Ovary (tissue), 7 donors: ENCODE measurements at regions not wholly inside any gene's neighbourhood (a gene's known extent, or its start where the extent isn't known, plus 50 kb on each side); places are given as distances from the start of the nearest gene placed in this dataset.

Source experiments
- DNase-seq, 5 donors: peaks; one replicate each; pipeline ENCODE4 v3.0.0-alpha.2; 2019 to 2020
- H3K27ac ChIP-seq, 2 donors: fragments of 200-600 bp; one replicate each; pipeline versions ENCODE4 v1.5.1 to v1.8.0; 2019 to 2022
- H3K27me3 ChIP-seq: fragments of 200-600 bp; one replicate; pipeline ENCODE4 v1.8.0; 2022
- H3K36me3 ChIP-seq: fragments of 200-600 bp; sonication (generic); one replicate; pipeline ENCODE4 v1.5.1; 2019
- H3K4me1 ChIP-seq: one replicate; pipeline ENCODE4 v1.8.1; 2013; ENCODE audit warnings: mild to moderate bottlenecking, moderate library complexity; ENCODE audit not compliant: insufficient read depth
- H3K4me3 ChIP-seq: fragments of 200-600 bp; sonication (generic); one replicate; pipeline ENCODE4 v1.5.1; 2017
- H3K9me3 ChIP-seq, 2 donors: fragments of 200-600 bp in 1 of 2; sonication (generic) in 1 of 2; one replicate each; pipeline versions ENCODE4 v1.5.1 to v1.8.1; 2013 to 2019; ENCODE audit warnings: mild to moderate bottlenecking in 1 of 2, moderate library complexity in 1 of 2
- EP300 ChIP-seq: sonication (generic); formaldehyde crosslinking; IDR thresholded peaks from one replicate; pipeline ENCODE4 v1.6.1; 2017; ENCODE audit warnings: antibody characterized with exemption
- POLR2A ChIP-seq: fragments of 450-650 bp; IDR thresholded peaks from one replicate; pipeline ENCODE4 v1.6.1; 2017; ENCODE audit warnings: antibody characterized with exemption, mild to moderate bottlenecking, moderate library complexity
- WGBS, 3 donors: extraction: QIAGEN DNeasy Blood & Tissue Kit in 1 of 3; methylation state at CpG; one replicate each; pipeline versions ENCODE4 v1.1.5 to v1.1.7; 2013 to 2017; 5-methylcytosine and 5-hydroxymethylcytosine counted together
- intact Hi-C, 4 donors: fragments of 100-400 bp; cut with DNase I; formaldehyde crosslinking; loops; one replicate each; pipeline versions ENCODE4 v1.11.0 to v1.15.1; 2022 to 2023
- TF ChIP-seq, protein P1 (sequence below), 3 donors: fragments of 450-650 bp in 2 of 3; fragments of 200-600 bp in 1 of 3; IDR thresholded peaks; one replicate each; pipeline versions ENCODE4 v1.5.1 to v1.8.0; 2016 to 2022; ENCODE audit warnings: antibody characterized with exemption in 3 of 3, mild to moderate bottlenecking in 1 of 3
- donor health status: DM: no; HTN: no; CAD: no; lungs with moderate emphysema.
- donor health status: DM: no; HTN: no; CAD: no.
- donor health status: Bipolar disorder and iron deficiency.
- donor health status: DM: no; HTN: no; CAD: no.
- donor health status: DM: yes; HTN: yes; CAD: no.

DNA sequence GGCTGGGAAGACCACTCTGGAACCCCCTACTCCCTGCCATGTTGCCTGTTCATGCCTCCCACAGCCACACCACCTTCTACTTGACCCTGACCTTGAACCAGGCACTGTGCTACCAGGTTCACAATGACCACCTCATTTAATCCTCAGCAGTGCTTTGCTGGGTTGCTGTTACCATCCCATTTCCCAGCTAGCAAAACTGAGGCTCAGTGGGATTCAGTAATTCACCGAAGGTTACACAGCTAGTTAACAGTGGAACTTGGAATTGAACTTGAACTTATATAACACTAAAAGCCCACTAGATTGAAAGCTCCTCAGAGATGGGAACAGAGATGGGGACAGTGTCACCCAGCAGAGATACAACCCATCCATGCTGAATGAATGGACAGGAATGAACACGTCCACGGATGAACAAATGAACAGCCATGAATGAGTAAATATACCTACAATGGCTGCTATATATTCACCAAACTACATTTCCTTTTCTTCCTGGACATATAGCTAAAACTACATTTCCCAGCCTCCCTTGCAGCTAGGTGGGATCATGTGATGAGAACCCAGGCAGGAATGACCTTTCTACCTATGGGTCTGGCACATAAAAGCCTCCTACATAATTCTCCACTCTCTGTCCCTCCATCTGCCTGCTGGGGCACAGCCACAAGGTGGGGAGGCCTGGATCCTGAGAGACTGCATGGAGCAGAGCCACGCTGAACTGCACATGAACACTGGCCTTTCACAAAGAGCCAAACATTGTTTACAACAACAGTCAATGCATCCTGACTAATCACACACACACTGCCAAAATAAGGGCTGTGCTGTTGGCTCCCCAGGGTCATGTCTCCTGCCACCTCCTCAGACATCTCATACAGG, 94.8 kb downstream of the RMI2 start:
- intact Hi-C loops, result no loop called here
- peaks cover 0 to 3% of the 10 kb centered on the region in 2 donors for H3K9me3 ChIP-seq
- DNase-seq, result no peak
- no peak for TF ChIP-seq EP300
- TF ChIP-seq, protein P1, sequence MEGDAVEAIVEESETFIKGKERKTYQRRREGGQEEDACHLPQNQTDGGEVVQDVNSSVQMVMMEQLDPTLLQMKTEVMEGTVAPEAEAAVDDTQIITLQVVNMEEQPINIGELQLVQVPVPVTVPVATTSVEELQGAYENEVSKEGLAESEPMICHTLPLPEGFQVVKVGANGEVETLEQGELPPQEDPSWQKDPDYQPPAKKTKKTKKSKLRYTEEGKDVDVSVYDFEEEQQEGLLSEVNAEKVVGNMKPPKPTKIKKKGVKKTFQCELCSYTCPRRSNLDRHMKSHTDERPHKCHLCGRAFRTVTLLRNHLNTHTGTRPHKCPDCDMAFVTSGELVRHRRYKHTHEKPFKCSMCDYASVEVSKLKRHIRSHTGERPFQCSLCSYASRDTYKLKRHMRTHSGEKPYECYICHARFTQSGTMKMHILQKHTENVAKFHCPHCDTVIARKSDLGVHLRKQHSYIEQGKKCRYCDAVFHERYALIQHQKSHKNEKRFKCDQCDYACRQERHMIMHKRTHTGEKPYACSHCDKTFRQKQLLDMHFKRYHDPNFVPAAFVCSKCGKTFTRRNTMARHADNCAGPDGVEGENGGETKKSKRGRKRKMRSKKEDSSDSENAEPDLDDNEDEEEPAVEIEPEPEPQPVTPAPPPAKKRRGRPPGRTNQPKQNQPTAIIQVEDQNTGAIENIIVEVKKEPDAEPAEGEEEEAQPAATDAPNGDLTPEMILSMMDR (IDR thresholded peaks at IDR 0.05), result no peak
- H3K27ac ChIP-seq, result no peak overlapping the region
- no peaks in the 10 kb centered on the region for H3K27me3 ChIP-seq
- H3K36me3 ChIP-seq, result no peaks in the 10 kb centered on the region
- WGBS, 3 donors, result 74 to 97% (median 95%) methylated on average over 4 of the region's 4 CpGs
- H3K4me1 ChIP-seq, result no peaks in the 10 kb centered on the region
- no peak overlapping the region for H3K4me3 ChIP-seq

DNA sequence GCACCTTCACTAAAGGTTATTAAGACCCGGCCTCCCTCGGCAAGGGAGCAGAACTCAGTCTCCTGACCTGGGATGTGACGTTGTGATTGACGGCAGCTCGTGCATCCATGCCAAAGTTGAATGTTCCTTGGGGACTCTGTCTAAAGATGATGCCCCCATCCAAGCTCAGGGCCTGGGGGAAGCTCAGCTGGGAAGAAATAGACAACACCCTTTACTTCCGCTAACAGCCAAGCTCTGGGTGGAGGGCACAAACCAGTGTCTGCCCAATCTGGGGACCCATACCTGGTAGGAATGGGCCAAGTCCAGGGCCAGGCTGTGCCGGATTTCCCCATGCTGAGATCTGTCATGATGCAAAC, 95.4 kb downstream of the RMI2 start:
- no peak for TF ChIP-seq POLR2A
- TF ChIP-seq, protein P1 (IDR thresholded peaks at IDR 0.05), result no peak
- no peak for TF ChIP-seq EP300
- Histone ChIP-seq H3K36me3 (no peaks in the 10 kb centered on the region), H3K9me3 (peaks cover 0 to 3% of the 10 kb centered on the region in 2 donors), H3K27me3 (no peaks in the 10 kb centered on the region), H3K4me3 (no peak overlapping the region), H3K4me1 (no peaks in the 10 kb centered on the region), H3K27ac (no peak overlapping the region)
- no peak for DNase-seq
- intact Hi-C loops, result no loop called here
- 94 to 98% (median 97%) methylated on average over 7 of the region's 7 CpGs for WGBS, 3 donors

DNA sequence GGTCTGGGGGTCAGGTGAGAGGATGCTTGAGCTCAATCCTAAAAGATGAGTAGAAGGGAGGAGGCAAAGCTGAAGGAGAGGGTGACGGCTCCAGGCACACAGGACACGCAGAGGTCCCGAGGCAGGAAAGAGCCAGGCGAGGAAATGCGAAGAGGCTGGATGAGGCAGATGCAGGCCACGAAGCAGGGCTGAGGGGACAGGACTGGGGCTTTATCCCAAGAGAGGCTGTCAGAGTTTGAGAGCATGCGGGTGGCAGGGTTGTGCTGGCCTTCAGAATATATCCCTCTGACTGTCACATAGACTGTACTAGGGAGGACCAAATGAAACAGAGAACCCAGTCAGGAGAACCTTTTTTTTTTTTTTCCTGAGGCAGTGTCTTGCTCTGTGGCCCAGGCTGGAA, 100.2 kb downstream of the RMI2 start:
- H3K4me1 ChIP-seq, result no peaks in the 10 kb centered on the region
- intact Hi-C loops, result no loop called here
- TF ChIP-seq EP300 (no peak), POLR2A (no peak)
- TF ChIP-seq, protein P1 (IDR thresholded peaks at IDR 0.05), result no peak
- no peak for DNase-seq
- H3K9me3 ChIP-seq, result no peaks in the 10 kb centered on the region
- no peak overlapping the region for H3K4me3 ChIP-seq
- H3K27ac ChIP-seq, result no peak overlapping the region
- WGBS, 3 donors, result 90 to 94% (median 92%) methylated on average over 7 of the region's 7 CpGs
- H3K36me3 ChIP-seq, result no peaks in the 10 kb centered on the region
- no peaks in the 10 kb centered on the region for H3K27me3 ChIP-seq

DNA sequence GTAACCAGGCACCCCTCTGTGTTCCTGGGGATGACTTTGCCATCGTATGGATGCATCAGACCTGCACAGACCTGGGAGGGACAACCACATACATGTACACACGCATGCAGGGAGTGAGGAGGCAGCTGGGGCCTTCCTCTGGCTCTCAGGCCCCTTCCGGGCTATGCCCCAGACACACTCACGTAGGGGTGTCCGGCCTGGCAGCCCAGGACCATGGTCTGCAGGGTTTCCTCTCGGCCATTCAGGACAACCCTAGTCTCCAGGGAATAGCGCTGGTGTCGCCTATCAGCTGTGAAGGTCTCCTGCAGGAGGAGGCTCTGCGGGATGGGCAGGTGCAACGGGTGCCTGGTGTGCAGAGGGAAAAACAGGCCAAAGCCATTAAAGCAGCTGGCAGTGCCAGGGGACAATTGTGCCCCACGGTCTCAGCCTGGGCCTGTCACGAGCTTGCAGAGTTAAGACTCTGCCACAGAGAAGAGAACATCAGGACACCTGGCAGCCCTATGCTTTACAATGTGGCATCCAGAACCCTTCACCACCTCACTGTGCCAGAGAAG, 101.4 kb downstream of the RMI2 start:
- Histone ChIP-seq H3K4me1 (no peaks in the 10 kb centered on the region), H3K4me3 (no peak overlapping the region), H3K36me3 (no peaks in the 10 kb centered on the region), H3K9me3 (no peaks in the 10 kb centered on the region), H3K27ac (no peak overlapping the region), H3K27me3 (no peaks in the 10 kb centered on the region)
- TF ChIP-seq EP300 (no peak), POLR2A (no peak)
- TF ChIP-seq, protein P1 (IDR thresholded peaks at IDR 0.05), result no peak
- 86 to 89% (median 87%) methylated on average over 9 to 12 of the region's 12 CpGs for WGBS, 3 donors
- DNase-seq, result no peak
- intact Hi-C loops, result no loop called here
